ENCODE measurements at regions not wholly inside any gene's neighbourhood (a gene's known extent, or its start where the extent isn't known, plus 50 kb on each side); places are given as distances from the start of the nearest gene placed in this dataset.

- H3K27ac ChIP-seq (ENCODE audit: low read depth in 1 of 2, low read length in 2 of 2) = no peak overlapping the region
- no peaks in the 10 kb centered on the region for H3K9me3 ChIP-seq (ENCODE audit: control insufficient read depth in 4 of 4, low read length in 3 of 4)
- no peak for DNase-seq (ENCODE audit: low spot score)
- H3K27me3 ChIP-seq (ENCODE audit: control insufficient read depth in 4 of 4, insufficient read depth in 4 of 4, low read length in 3 of 4) = no peaks in the 10 kb centered on the region
- no peak overlapping the region for H3K9ac ChIP-seq (ENCODE audit: low read depth in 1 of 2, low read length in 2 of 2)
- no peak for TF ChIP-seq RXRA (IDR thresholded peaks at IDR 0.05)
- TF ChIP-seq CTCF (IDR thresholded peaks at IDR 0.05; ENCODE audit: low read depth, low read length, missing input control) = no peak
- no peak for TF ChIP-seq NR2F2 (IDR thresholded peaks at IDR 0.05)
- no peak for TF ChIP-seq FOXA2 (IDR thresholded peaks at IDR 0.05)
- TF ChIP-seq REST (IDR thresholded peaks at IDR 0.05) = no peak
- no peak for TF ChIP-seq ZBTB33 (IDR thresholded peaks at IDR 0.05)
- no peak for TF ChIP-seq SP1 (IDR thresholded peaks at IDR 0.05)
- TF ChIP-seq MAX (IDR thresholded peaks at IDR 0.05) = no peak
- no peak overlapping the region for H3K4me3 ChIP-seq (ENCODE audit: low read depth in 1 of 3, low read length in 3 of 3)
- no peaks in the 10 kb centered on the region for H3K36me3 ChIP-seq (ENCODE audit: control insufficient read depth in 4 of 4, insufficient read depth in 3 of 4, low read depth in 1 of 4, low read length in 3 of 4)
- WGBS = 63% methylated on average over 3 of the region's 3 CpGs
- H3K4me1 ChIP-seq (ENCODE audit: control insufficient read depth in 4 of 4, insufficient read depth in 4 of 4, low read length in 3 of 4) = no peaks in the 10 kb centered on the region
Measured at GRCh38 chr5:9774472-9775079, 144.4 kb upstream of the TAS2R1 start.

- DNase-seq (ENCODE audit: low spot score) = no peak
- TF ChIP-seq FOXA2 (IDR thresholded peaks at IDR 0.05) (no peak), MAX (IDR thresholded peaks at IDR 0.05) (no peak), FOXA1 (IDR thresholded peaks at IDR 0.05) (no peak), TAF1 (conservative IDR thresholded peaks at IDR 0.05) (no peak), HNF4A (conservative IDR thresholded peaks at IDR 0.05) (no peak), YY1 (IDR thresholded peaks at IDR 0.05) (no peak), REST (IDR thresholded peaks at IDR 0.05) (no peak), ZBTB33 (IDR thresholded peaks at IDR 0.05) (no peak), JUND (IDR thresholded peaks at IDR 0.05) (no peak), NR2F2 (IDR thresholded peaks at IDR 0.05) (no peak), RXRA (IDR thresholded peaks at IDR 0.05) (no peak)
- Histone ChIP-seq H3K9ac (ENCODE audit: low read depth in 1 of 2, low read length in 2 of 2) (no peak overlapping the region), H3K27ac (ENCODE audit: low read depth in 1 of 2, low read length in 2 of 2) (no peak overlapping the region), H3K36me3 (ENCODE audit: control insufficient read depth in 4 of 4, insufficient read depth in 3 of 4, low read depth in 1 of 4, low read length in 3 of 4) (no peaks in the 10 kb centered on the region), H3K27me3 (ENCODE audit: control insufficient read depth in 4 of 4, insufficient read depth in 4 of 4, low read length in 3 of 4) (peaks cover 0 to 3% (median 0%) of the 10 kb centered on the region in 4 donors), H3K4me1 (ENCODE audit: control insufficient read depth in 4 of 4, insufficient read depth in 4 of 4, low read length in 3 of 4) (no peaks in the 10 kb centered on the region), H3K9me3 (ENCODE audit: control insufficient read depth in 4 of 4, low read length in 3 of 4) (no peaks in the 10 kb centered on the region), H3K4me3 (ENCODE audit: low read depth in 1 of 3, low read length in 3 of 3) (no peak overlapping the region)
- WGBS = 54% methylated on average over 1 of the region's 1 CpG
Measured at GRCh38 chr5:9771079-9771478, 140.9 kb upstream of the TAS2R1 start.
